ENCODE measurements at regions not wholly inside any gene's neighbourhood (a gene's known extent, or its start where the extent isn't known, plus 50 kb on each side); places are given as distances from the start of the nearest gene placed in this dataset.
"Not testable (repeated sequence)": the region's sequence is repeated elsewhere in the genome, so short reads cannot be mapped to it uniquely, and the experiment has no call there.

DNA sequence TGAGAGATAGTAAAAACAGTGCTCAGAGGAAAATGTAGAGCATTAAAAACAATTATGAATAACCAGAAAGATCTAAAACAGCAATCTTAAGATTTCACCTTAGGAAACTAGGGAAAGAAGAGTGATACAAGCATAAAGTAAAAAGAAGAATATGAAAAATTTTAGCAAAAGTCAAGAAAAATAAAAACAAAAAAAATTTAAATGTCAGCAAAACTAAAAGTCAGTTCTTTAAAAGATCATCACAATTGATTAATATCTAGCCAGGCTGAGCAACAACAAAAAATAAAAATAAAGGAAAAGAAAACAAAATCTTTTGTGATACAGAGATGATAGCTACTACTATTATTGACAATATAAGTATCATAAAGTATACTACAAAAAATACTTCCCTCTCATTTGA, 1088.1 kb upstream of the EDIL3 start (continued):
- no peak for TF ChIP-seq RFX5 (IDR thresholded peaks at IDR 0.05; ENCODE audit: borderline replicate concordance, low read depth, low read length)

DNA sequence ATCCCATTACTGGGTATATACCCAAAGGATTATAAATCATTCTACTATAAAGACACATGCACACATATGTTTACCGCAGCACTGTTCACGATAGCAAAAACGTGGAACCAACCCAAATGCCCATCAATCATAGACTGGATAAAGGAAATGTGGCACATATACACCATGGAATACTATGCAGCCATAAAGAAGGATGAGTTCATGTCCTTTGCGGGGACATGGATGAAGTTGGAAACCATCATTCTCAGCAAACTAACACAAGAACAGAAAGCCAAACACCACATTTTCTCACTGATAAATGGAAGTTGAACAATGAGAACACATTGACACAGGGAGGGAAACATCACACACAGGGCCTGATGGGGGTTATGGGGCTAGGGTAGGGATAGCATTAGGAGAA, 1090.5 kb upstream of the EDIL3 start:
- H3K79me2 ChIP-seq (ENCODE audit: control insufficient read depth in 1 of 2, insufficient read depth in 2 of 2, low read length in 2 of 2); FAIRE-seq; H3K79me1 ChIP-seq (ENCODE audit: low read depth, low read length); H2BK5ac ChIP-seq (ENCODE audit: low read depth, low read length); H2BK20ac ChIP-seq (ENCODE audit: low read length); H4K5ac ChIP-seq (ENCODE audit: insufficient read length, low read depth, low read length); H2BK12ac ChIP-seq (ENCODE audit: low read depth, low read length); H4K20me1 ChIP-seq (replicated peaks in 1 of 2; ENCODE audit: control insufficient read depth in 1 of 2, insufficient read depth in 2 of 2, low read length in 2 of 2); H3K23ac ChIP-seq (ENCODE audit: insufficient read length); H2AK5ac ChIP-seq (ENCODE audit: low read depth, low read length); H3K4me1 ChIP-seq (replicated peaks in 1 of 4; ENCODE audit: control insufficient read depth in 3 of 4, insufficient read depth in 4 of 4, low read length in 3 of 4); H3K9ac ChIP-seq (replicated peaks in 1 of 4; ENCODE audit: extremely low read depth in 1 of 4, low read depth in 3 of 4, low read length in 3 of 4); H3K4me3 ChIP-seq (ENCODE audit: extremely low read depth in 1 of 4, insufficient read depth in 2 of 4, low read depth in 3 of 4, low read length in 4 of 4); H2BK15ac ChIP-seq (ENCODE audit: low read length); H2AFZ ChIP-seq (ENCODE audit: low read length); DNase-seq (ENCODE audit: low read depth in 1 of 2, low spot score in 2 of 2); H4K91ac ChIP-seq (replicated peaks; ENCODE audit: insufficient read length, low read length); H3K56ac ChIP-seq (replicated peaks; ENCODE audit: insufficient read length, low read depth, low read length); H4K8ac ChIP-seq (ENCODE audit: extremely low read depth, insufficient read depth, low read length); H3K18ac ChIP-seq (ENCODE audit: extremely low read depth, low read length); H3K23me2 ChIP-seq (ENCODE audit: low read depth, low read length); H3K4me2 ChIP-seq (ENCODE audit: insufficient read depth in 1 of 2, low read depth in 2 of 2, low read length in 2 of 2); H3K9me3 ChIP-seq (ENCODE audit: insufficient read depth in 2 of 2, low read depth in 1 of 2, low read length in 1 of 2); POLR2A ChIA-PET (ENCODE audit: partially characterized antibody); H3K14ac ChIP-seq (ENCODE audit: insufficient read length); H3K4ac ChIP-seq (replicated peaks; ENCODE audit: insufficient read length, low read depth, low read length); CTCF ChIA-PET (ENCODE audit: partially characterized antibody); H2BK120ac ChIP-seq (replicated peaks; ENCODE audit: low read depth, low read length); H3K27me3 ChIP-seq (replicated peaks in 1 of 4; ENCODE audit: control insufficient read depth in 3 of 4, extremely low read depth in 1 of 4, insufficient read depth in 3 of 4, low read length in 3 of 4); H3K27ac ChIP-seq (ENCODE audit: low read depth, low read length); H3K36me3 ChIP-seq (ENCODE audit: control insufficient read depth in 2 of 4, insufficient read depth in 4 of 4, low read length in 3 of 4): not testable (repeated sequence)
- 95% methylated on average over 4 of the region's 4 CpGs; no CpG with 5 or more reads in 1 of the 2 experiments for WGBS, 2 experiments (ENCODE audit: extremely low coverage in 1 of 2, insufficient coverage in 1 of 2, insufficient read length in 1 of 2, insufficient replicate concordance in 2 of 2, low coverage in 1 of 2, low lambda C conversion rate in 2 of 2, missing lambda C conversion rate in 1 of 2)

Data from H1 (cell line).